Amniotic epithelial cell (primary cell): ENCODE measurements at regions not wholly inside any gene's neighbourhood (a gene's known extent, or its start where the extent isn't known, plus 50 kb on each side); places are given as distances from the start of the nearest gene placed in this dataset.

ENCODE experiments used
- DNase-seq: peaks from one replicate; pipeline ENCODE4 v3.0.0-alpha.2; 2010; ENCODE audit warnings: low read depth

- DNase-seq = no peak
These were observed 134.4 kb downstream of the MAD2L1 start for GRCh38 chr4:119932277-119932676.

GRCh38 chr4:119930546-119930945 is 136.1 kb downstream of the MAD2L1 start:
- peak; percentile 24 for DNase-seq

- DNase-seq = no peak
These were observed 144.8 kb downstream of the MAD2L1 start for GRCh38 chr4:119921830-119922229.

GRCh38 chr4:119906277-119906676 is 160.4 kb downstream of the MAD2L1 start:
- no peak for DNase-seq

- DNase-seq = no peak
These were observed 168.4 kb downstream of the MAD2L1 start for GRCh38 chr4:119898211-119898610.

GRCh38 chr4:119897260-119897659 is 169.4 kb downstream of the MAD2L1 start:
- no peak for DNase-seq

GRCh38 chr4:119894650-119895208 is 171.9 kb downstream of the MAD2L1 start:
- DNase-seq = no peak

- DNase-seq = no peak
These were observed 192.8 kb downstream of the MAD2L1 start for GRCh38 chr4:119873794-119874325.

- DNase-seq = no peak
These were observed 193.5 kb downstream of the MAD2L1 start for GRCh38 chr4:119873132-119873531.

GRCh38 chr4:119872371-119873016 is 194.2 kb downstream of the MAD2L1 start:
- DNase-seq = peak; percentile 6

GRCh38 chr4:119870856-119871255 is 195.8 kb downstream of the MAD2L1 start:
- no peak for DNase-seq

- no peak for DNase-seq
These were observed 200.9 kb downstream of the MAD2L1 start for GRCh38 chr4:119865789-119866188.

- no peak for DNase-seq
These were observed 201.3 kb downstream of the MAD2L1 start for GRCh38 chr4:119865389-119865788.

GRCh38 chr4:119861731-119862130 is 204.9 kb downstream of the MAD2L1 start:
- peak; percentile 18 for DNase-seq

GRCh38 chr4:119858176-119858575 is 208.5 kb downstream of the MAD2L1 start:
- DNase-seq = no peak

GRCh38 chr4:119854364-119854763 is 212.3 kb downstream of the MAD2L1 start:
- no peak for DNase-seq

GRCh38 chr4:119851649-119852048 is 215.0 kb downstream of the MAD2L1 start:
- DNase-seq = no peak

- DNase-seq = no peak
These were observed 212.8 kb upstream of the PDE5A start for GRCh38 chr4:119841361-119841760.

GRCh38 chr4:119835613-119835910 is 207.0 kb upstream of the PDE5A start:
- peak; percentile 98 for DNase-seq

GRCh38 chr4:119834906-119835612 is 206.5 kb upstream of the PDE5A start:
- DNase-seq = no peak

- no peak for DNase-seq
These were observed 205.0 kb upstream of the PDE5A start for GRCh38 chr4:119833611-119834010.

- no peak for DNase-seq
These were observed 204.2 kb upstream of the PDE5A start for GRCh38 chr4:119832776-119833175.

GRCh38 chr4:119829326-119829725 is 200.7 kb upstream of the PDE5A start:
- no peak for DNase-seq
